ENCODE measurements at regions not wholly inside any gene's neighbourhood (a gene's known extent, or its start where the extent isn't known, plus 50 kb on each side); places are given as distances from the start of the nearest gene placed in this dataset.

DNA sequence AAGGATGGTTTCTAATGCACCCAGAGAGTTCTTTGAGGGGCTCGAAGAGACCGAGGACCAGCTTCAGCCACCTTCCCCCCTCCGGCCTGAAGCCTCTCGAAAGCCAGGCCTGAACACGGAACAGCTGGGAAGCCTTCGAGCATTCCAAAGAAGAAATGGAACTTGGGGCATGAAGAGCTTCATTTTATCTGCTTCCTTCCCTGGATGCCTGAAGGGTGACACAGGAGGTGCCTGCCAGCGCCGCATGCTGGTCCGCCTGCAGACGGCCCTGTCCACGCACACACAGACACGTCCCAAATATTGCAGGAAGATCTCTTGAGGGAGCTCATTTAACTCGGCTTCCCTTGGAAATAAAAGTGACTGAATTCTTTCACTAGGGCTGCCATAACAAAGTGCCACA is 73.7 kb downstream of the TOMM20 start:
- TF ChIP-seq POLR2A (IDR thresholded peaks at IDR 0.05; ENCODE audit: low read length) = no peak
- no peak for TF ChIP-seq GATA1 (IDR thresholded peaks at IDR 0.05; ENCODE audit: low read depth, low read length)
